NCI-H1417 treated with DMSO at 0.1 percent for 48 hours (cell line): ENCODE measurements at regions not wholly inside any gene's neighbourhood (a gene's known extent, or its start where the extent isn't known, plus 50 kb on each side); places are given as distances from the start of the nearest gene placed in this dataset.

Experiments used
- DNase-seq: peaks from one replicate; lab custom pipeline; 2025; lab: John Stamatoyannopoulos, UW

DNA sequence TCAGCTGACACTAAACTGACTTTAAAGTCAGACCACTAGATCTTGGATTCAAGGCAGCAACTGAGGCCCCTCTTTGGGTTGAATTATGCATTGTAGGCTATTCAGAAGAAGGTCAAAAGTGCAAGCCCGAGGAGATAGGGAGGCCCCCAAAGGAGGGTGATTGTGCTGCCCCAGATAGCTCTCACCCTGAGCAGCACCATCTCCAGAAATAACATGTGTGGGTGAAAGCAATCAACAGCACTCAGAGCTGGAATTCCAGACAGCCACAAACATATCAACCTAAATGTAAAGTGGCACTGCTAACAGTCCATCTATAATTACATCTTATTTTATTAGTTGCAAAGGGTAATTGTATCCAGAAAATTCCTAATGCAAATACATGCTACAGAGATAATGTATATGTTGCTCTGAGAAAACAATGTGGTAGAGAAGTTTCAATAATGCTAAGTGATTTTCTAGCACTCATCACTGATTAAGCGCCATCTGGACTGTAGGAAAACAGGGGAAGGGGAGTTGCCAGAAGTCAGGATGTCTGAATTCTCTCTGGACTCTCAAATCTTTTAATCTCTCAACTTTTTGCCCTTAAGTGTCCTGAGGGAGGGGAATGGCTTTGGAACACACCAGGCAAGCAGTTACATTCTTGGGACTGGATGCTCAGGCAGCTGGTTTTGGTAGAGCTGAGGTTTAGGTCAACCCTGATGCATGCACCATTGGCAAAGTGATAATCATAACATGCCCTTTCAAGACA, 61.8 kb upstream of the SFRP2 start:
- DNase-seq, result peak; percentile 13

DNA sequence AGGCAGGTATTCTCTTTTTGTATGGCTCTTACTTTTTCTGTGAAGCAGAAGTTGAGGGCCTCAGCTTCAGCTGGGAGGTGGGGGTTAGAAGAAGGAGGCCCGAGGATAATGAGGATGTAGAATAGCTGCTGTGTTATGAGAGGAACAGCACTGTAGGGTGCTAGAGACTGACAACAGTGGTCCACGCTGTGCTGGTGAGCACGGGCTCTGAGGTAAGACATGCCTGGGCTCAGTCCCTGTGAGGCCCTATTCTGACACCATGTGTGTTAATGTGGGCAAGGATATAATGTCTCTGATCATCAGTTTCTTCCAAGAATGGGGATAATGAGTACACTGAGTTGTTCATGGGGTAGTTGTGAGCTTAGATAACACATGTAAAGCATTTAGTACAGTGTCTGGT, 55.3 kb upstream of the SFRP2 start:
- no peak for DNase-seq
